Stimulated activated CD4-positive, alpha-beta T cell treated with anti-CD3 and anti-CD28 coated beads, Interleukin-4, amount 100 ng/mL, for 24 hours (primary cell): ENCODE measurements at regions not wholly inside any gene's neighbourhood (a gene's known extent, or its start where the extent isn't known, plus 50 kb on each side); places are given as distances from the start of the nearest gene placed in this dataset.
"Not testable (repeated sequence)": the region's sequence is repeated elsewhere in the genome, so short reads cannot be mapped to it uniquely, and the experiment has no call there.

ENCODE experiments used
- DNase-seq: peaks from one replicate; pipeline ENCODE4 v3.0.0-alpha.2; 2020

- DNase-seq, result no peak
Measured at GRCh38 chr1:99361406-99361805, 97.1 kb downstream of the PLPPR4 start.

GRCh38 chr1:99363531-99363930 is 99.2 kb downstream of the PLPPR4 start:
- DNase-seq, result no peak

- no peak for DNase-seq
Measured at GRCh38 chr1:99365141-99365540, 100.8 kb downstream of the PLPPR4 start.

GRCh38 chr1:99365545-99365944 is 101.3 kb downstream of the PLPPR4 start:
- DNase-seq, result no peak

GRCh38 chr1:99369154-99369553 is 104.9 kb downstream of the PLPPR4 start:
- no peak for DNase-seq

GRCh38 chr1:99370476-99370875 is 106.2 kb downstream of the PLPPR4 start:
- no peak for DNase-seq

GRCh38 chr1:99371413-99371812 is 107.1 kb downstream of the PLPPR4 start:
- no peak for DNase-seq

- no peak for DNase-seq
Measured at GRCh38 chr1:99374109-99374508, 109.8 kb downstream of the PLPPR4 start.

GRCh38 chr1:99374693-99375092 is 110.4 kb downstream of the PLPPR4 start:
- not testable (repeated sequence) for DNase-seq

GRCh38 chr1:99384021-99384420 is 119.7 kb downstream of the PLPPR4 start:
- no peak for DNase-seq

- DNase-seq, result no peak
Measured at GRCh38 chr1:99385852-99386251, 121.6 kb downstream of the PLPPR4 start.

GRCh38 chr1:99396389-99396788 is 132.1 kb downstream of the PLPPR4 start:
- DNase-seq, result no peak

GRCh38 chr1:99397029-99397428 is 132.7 kb downstream of the PLPPR4 start:
- DNase-seq, result no peak

GRCh38 chr1:99397863-99398262 is 133.6 kb downstream of the PLPPR4 start:
- no peak for DNase-seq

GRCh38 chr1:99401556-99401955 is 137.3 kb downstream of the PLPPR4 start:
- not testable (repeated sequence) for DNase-seq

- DNase-seq, result not testable (repeated sequence)
Measured at GRCh38 chr1:99404399-99404798, 140.1 kb downstream of the PLPPR4 start.

- DNase-seq, result not testable (repeated sequence)
Measured at GRCh38 chr1:99405325-99405724, 141.0 kb downstream of the PLPPR4 start.

GRCh38 chr1:99407018-99407417 is 142.7 kb downstream of the PLPPR4 start:
- DNase-seq, result no peak

GRCh38 chr1:99424087-99424486 is 159.8 kb downstream of the PLPPR4 start:
- DNase-seq, result no peak

- DNase-seq, result no peak
Measured at GRCh38 chr1:99429754-99430153, 165.5 kb downstream of the PLPPR4 start.

GRCh38 chr1:99438656-99439230 is 174.5 kb downstream of the PLPPR4 start:
- no peak for DNase-seq

GRCh38 chr1:99439433-99440075 is 175.3 kb downstream of the PLPPR4 start:
- DNase-seq, result no peak

GRCh38 chr1:99441299-99442095 is 177.2 kb downstream of the PLPPR4 start:
- no peak for DNase-seq
